Heart right ventricle (tissue), 16 donors: ENCODE measurements at regions not wholly inside any gene's neighbourhood (a gene's known extent, or its start where the extent isn't known, plus 50 kb on each side); places are given as distances from the start of the nearest gene placed in this dataset.

Experiments
- ATAC-seq, 8 donors: fragments of 200-7000 bp; cut with Tn5 transposase; one replicate each; pipeline ENCODE4 v1.9.1; 2020; ENCODE audit warnings: mild to moderate bottlenecking in 8 of 8, moderate library complexity in 8 of 8, moderate number of reproducible peaks in 1 of 8
- DNase-seq, 2 donors: peaks; one replicate each; pipeline ENCODE4 v3.0.0-alpha.2; 2020
- H3K27ac ChIP-seq, 10 donors: fragments of 200-600 bp; sonication (generic) in 2 of 10; one replicate each; pipeline versions ENCODE4 v1.5.0 to v1.8.0; 2020 to 2022; ENCODE audit warnings: mild to moderate bottlenecking in 3 of 10
- H3K27me3 ChIP-seq, 7 donors: fragments of 200-600 bp; one replicate each; pipeline ENCODE4 v1.8.0; 2021 to 2022; ENCODE audit warnings: mild to moderate bottlenecking in 2 of 7
- H3K36me3 ChIP-seq, 9 donors: fragments of 200-600 bp; sonication (generic) in 1 of 9; one replicate each; pipeline versions ENCODE4 v1.5.0 to v1.8.0; 2020 to 2022; ENCODE audit warnings: mild to moderate bottlenecking in 2 of 9
- H3K4me1 ChIP-seq, 9 donors: fragments of 200-600 bp; sonication (generic) in 1 of 9; one replicate each; pipeline versions ENCODE4 v1.5.0 to v1.8.0; 2020 to 2022; ENCODE audit warnings: mild to moderate bottlenecking in 4 of 9
- H3K4me3 ChIP-seq, 10 donors: fragments of 200-600 bp; sonication (generic) in 2 of 10; one replicate each; pipeline versions ENCODE4 v1.5.0 to v1.8.0; 2020 to 2022; ENCODE audit warnings: mild to moderate bottlenecking in 7 of 10, moderate library complexity in 2 of 10
- H3K9me3 ChIP-seq, 11 donors: fragments of 200-600 bp in 10 of 11; sonication (generic) in 2 of 11; one replicate each; pipeline versions ENCODE4 v1.5.0 to v1.8.0; 2013 to 2022; ENCODE audit warnings: mild to moderate bottlenecking in 2 of 11, control low read depth in 1 of 11, moderate library complexity in 1 of 11
- CTCF ChIP-seq, 9 donors: fragments of 200-600 bp; sonication (generic) in 2 of 9; IDR thresholded peaks; one replicate each; pipeline versions ENCODE4 v1.5.0 to v1.8.0; 2021 to 2022; ENCODE audit warnings: antibody characterized with exemption in 9 of 9, mild to moderate bottlenecking in 5 of 9, moderate library complexity in 1 of 9
- WGBS, 2 donors: extraction: QIAGEN DNeasy Blood & Tissue Kit; methylation state at CpG; one replicate each; pipeline ENCODE4 v1.1.7; 2013; ENCODE audit warnings: inconsistent platforms in 1 of 2; 5-methylcytosine and 5-hydroxymethylcytosine counted together
- intact Hi-C, 10 donors: fragments of 100-400 bp; cut with DNase I; formaldehyde crosslinking; loops; one replicate each; pipeline versions ENCODE4 v1.11.1 to v1.14.2; 2022
- donor health status: Arrhythmogenic right ventricular cardiomyopathy.
- donor health status: ischemic (EF 13 %, LVEDD 7.1; RV severe dilation, severe dysfunction).
- donor health status: healthy with polysubstance abuse.
- donor health status: DM: no; HTN: yes; CAD: no.
- donor health status: DM: no; HTN: no; CAD: no.
- donor health status: ischemic (EF 25% LVEDD 6.9; RV normal size, moderate dysfunction).
- donor health status: ischemic (EF 25% LVEDD 5.7; RV mildly dilated, moderate dysfunction).
- donor health status: healthy.
- donor health status: DM: yes; HTN: yes; CAD: no.
- donor health status: Ischemic cardiomyopathy.
- donor health status: ischemic (EF 35%, LVEDD 5.7; RV mildly dilated, moderate dysfunction).
- donor health status: nonischemic (EF 11% LVEDD 7.7; RV severe dilation, severe dysfunction).
- donor health status: DM: yes; HTN: yes; CAD: no.
- donor health status: PGD.
- donor health status: ischemic (EF 29% LVEDD 5.4; RV normal size, mild dysfunction).
- donor health status: nonischemic (EF 23%, LVEDD 6.1; RV moderate dilation, normal function).

- no peaks in the 10 kb centered on the region for H3K36me3 ChIP-seq
- intact Hi-C loops, result no loop called here
- WGBS, 2 donors, result 85 to 89% methylated on average over 5 of the region's 5 CpGs
- no peaks in the 10 kb centered on the region for H3K9me3 ChIP-seq
- DNase-seq (no peak), ATAC-seq (no peak)
- peaks cover 0 to 4% (median 0%) of the 10 kb centered on the region in 9 donors for H3K4me1 ChIP-seq
- H3K4me3 ChIP-seq, result no peak overlapping the region
- no peak overlapping the region for H3K27ac ChIP-seq
- H3K27me3 ChIP-seq, result no peaks in the 10 kb centered on the region
- no peak for TF ChIP-seq CTCF (IDR thresholded peaks at IDR 0.05)
Measured at GRCh38 chr5:133782736-133783135, 170.4 kb upstream of the FSTL4 start.

- intact Hi-C loops, result no loop called here
- Histone ChIP-seq H3K9me3 (no peaks in the 10 kb centered on the region), H3K27ac (no peak overlapping the region), H3K36me3 (no peaks in the 10 kb centered on the region), H3K27me3 (no peaks in the 10 kb centered on the region), H3K4me1 (peaks cover 0 to 4% (median 0%) of the 10 kb centered on the region in 9 donors), H3K4me3 (no peak overlapping the region)
- 81 to 86% methylated on average over 4 of the region's 4 CpGs for WGBS, 2 donors
- no peak for ATAC-seq
- no peak for DNase-seq
- TF ChIP-seq CTCF (IDR thresholded peaks at IDR 0.05), result no peak
Measured at GRCh38 chr5:133781436-133782225, 169.3 kb upstream of the FSTL4 start.

- Histone ChIP-seq H3K4me3 (no peak overlapping the region), H3K36me3 (no peaks in the 10 kb centered on the region), H3K27ac (peak overlapping the region in 4 of 10 donors; percentile 28 to 50 (median 40)), H3K9me3 (no peaks in the 10 kb centered on the region), H3K27me3 (no peaks in the 10 kb centered on the region), H3K4me1 (peaks cover 0 to 4% (median 0%) of the 10 kb centered on the region in 9 donors)
- ATAC-seq (peak; percentile 52 to 95 (median 84)), DNase-seq (peak in 1 of 2 donors; percentile 22)
- intact Hi-C loops, result no loop called here
- TF ChIP-seq CTCF (IDR thresholded peaks at IDR 0.05), result no peak
- 82 to 83% methylated on average over 8 of the region's 8 CpGs for WGBS, 2 donors
Measured at GRCh38 chr5:133780619-133781280, 168.4 kb upstream of the FSTL4 start.

- no peak for TF ChIP-seq CTCF (IDR thresholded peaks at IDR 0.05)
- WGBS, 2 donors, result 78 to 80% methylated on average over 8 of the region's 8 CpGs
- no peaks in the 10 kb centered on the region for H3K36me3 ChIP-seq
- peaks cover 0 to 4% (median 0%) of the 10 kb centered on the region in 9 donors for H3K4me1 ChIP-seq
- no peak overlapping the region for H3K4me3 ChIP-seq
- DNase-seq (no peak), ATAC-seq (peak in 5 of 8 donors; percentile 39 to 49 (median 46))
- peak overlapping the region in 4 of 10 donors; percentile 28 to 50 (median 40) for H3K27ac ChIP-seq
- H3K27me3 ChIP-seq, result no peaks in the 10 kb centered on the region
- no peaks in the 10 kb centered on the region for H3K9me3 ChIP-seq
- intact Hi-C loops, result loop anchor here in 1 of 10 donors (10.0 kb wide), 1 partner anchor 85 kb away; no protein-coding TSS in a partner anchor
Measured at GRCh38 chr5:133779828-133780475, 167.6 kb upstream of the FSTL4 start.
